ENCODE measurements at regions not wholly inside any gene's neighbourhood (a gene's known extent, or its start where the extent isn't known, plus 50 kb on each side); places are given as distances from the start of the nearest gene placed in this dataset.

GRCh38 chr5:15447209-15447608 is 52.8 kb upstream of the FBXL7 start:
- Mint-ChIP-seq H3K4me3 (no peak overlapping the region), H3K36me3 (no peaks in the 10 kb centered on the region), H3K4me1 (ENCODE audit: low read depth) (no peaks in the 10 kb centered on the region), H3K9me3 (ENCODE audit: low read depth) (peaks cover 3% of the 10 kb centered on the region), H3K27ac (no peak overlapping the region), H3K27me3 (no peaks in the 10 kb centered on the region)

GRCh38 chr5:15446552-15446951 is 53.4 kb upstream of the FBXL7 start:
- peaks cover 3% of the 10 kb centered on the region for H3K9me3 Mint-ChIP-seq (ENCODE audit: low read depth)
- H3K4me3 Mint-ChIP-seq: no peak overlapping the region
- H3K27me3 Mint-ChIP-seq: no peaks in the 10 kb centered on the region
- no peaks in the 10 kb centered on the region for H3K36me3 Mint-ChIP-seq
- no peak overlapping the region for H3K27ac Mint-ChIP-seq
- H3K4me1 Mint-ChIP-seq (ENCODE audit: low read depth): no peaks in the 10 kb centered on the region

GRCh38 chr5:15442193-15442570 is 57.8 kb upstream of the FBXL7 start:
- H3K27me3 Mint-ChIP-seq: no peaks in the 10 kb centered on the region
- H3K9me3 Mint-ChIP-seq (ENCODE audit: low read depth): peaks cover 3% of the 10 kb centered on the region

DNA sequence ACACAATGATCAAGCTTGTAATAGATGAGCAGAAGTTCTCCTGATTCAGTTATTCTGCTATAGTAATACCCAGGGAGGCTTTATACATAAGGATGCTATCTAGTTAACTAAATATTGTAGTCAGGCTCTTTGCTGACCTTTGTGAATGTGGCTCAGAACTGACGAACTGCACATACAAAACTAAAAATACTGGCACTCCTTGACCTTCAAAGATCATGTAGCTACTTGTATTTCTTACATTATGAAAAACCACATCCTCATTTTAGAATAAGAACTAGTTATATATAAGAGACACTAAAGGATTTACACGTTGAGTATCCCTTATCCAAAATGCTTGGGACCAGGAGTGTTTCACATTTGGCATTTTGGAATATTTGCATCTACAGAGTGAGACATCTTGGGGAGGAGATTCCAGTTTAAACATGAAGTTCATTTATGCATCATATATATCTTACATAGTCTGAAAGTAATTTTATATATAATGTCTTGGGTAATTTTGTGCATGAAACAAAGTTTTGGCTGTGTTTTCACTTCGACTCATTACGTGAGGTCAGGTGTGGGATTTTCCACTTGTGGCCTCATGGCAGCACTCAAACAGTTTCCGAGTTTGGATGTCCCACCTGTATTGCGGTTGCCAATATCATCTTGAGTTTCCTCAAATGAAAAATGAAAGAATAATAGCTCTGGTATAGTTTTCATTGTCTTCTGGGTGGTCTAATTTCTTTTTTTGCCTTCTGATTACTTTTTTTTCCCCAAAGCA is 58.4 kb upstream of the FBXL7 start:
- Mint-ChIP-seq H3K27me3 (no peaks in the 10 kb centered on the region), H3K4me3 (no peak overlapping the region), H3K9me3 (ENCODE audit: low read depth) (no peaks in the 10 kb centered on the region), H3K4me1 (ENCODE audit: low read depth) (no peaks in the 10 kb centered on the region), H3K36me3 (no peaks in the 10 kb centered on the region), H3K27ac (no peak overlapping the region)

More at GRCh38 chr5:15442193-15442570, 57.8 kb upstream of the FBXL7 start:
- H3K4me3 Mint-ChIP-seq: no peak overlapping the region
- no peaks in the 10 kb centered on the region for H3K4me1 Mint-ChIP-seq (ENCODE audit: low read depth)
- no peak overlapping the region for H3K27ac Mint-ChIP-seq
- no peaks in the 10 kb centered on the region for H3K36me3 Mint-ChIP-seq

DNA sequence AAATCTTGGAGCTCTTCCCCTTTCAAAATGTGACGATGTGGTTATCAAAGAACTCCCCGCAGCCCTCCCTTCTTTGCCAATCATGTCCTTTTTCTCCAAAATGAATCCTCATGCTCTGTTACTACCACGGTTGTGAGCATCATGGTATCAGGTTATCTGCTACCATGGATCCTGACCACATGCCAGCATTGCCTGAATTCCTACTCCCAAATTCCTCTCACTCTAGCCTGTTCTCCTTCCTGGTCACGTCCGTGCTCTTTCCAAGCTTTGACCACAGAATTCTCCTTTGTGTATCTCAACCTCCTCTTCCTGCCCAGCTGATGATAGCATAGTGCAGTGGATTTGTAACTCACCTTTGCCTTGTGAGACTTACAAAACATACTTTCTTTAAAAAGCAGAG is 59.5 kb upstream of the FBXL7 start:
- Mint-ChIP-seq H3K36me3 (no peaks in the 10 kb centered on the region), H3K9me3 (ENCODE audit: low read depth) (no peaks in the 10 kb centered on the region), H3K27me3 (no peaks in the 10 kb centered on the region), H3K4me1 (ENCODE audit: low read depth) (no peaks in the 10 kb centered on the region), H3K4me3 (no peak overlapping the region), H3K27ac (no peak overlapping the region)

DNA sequence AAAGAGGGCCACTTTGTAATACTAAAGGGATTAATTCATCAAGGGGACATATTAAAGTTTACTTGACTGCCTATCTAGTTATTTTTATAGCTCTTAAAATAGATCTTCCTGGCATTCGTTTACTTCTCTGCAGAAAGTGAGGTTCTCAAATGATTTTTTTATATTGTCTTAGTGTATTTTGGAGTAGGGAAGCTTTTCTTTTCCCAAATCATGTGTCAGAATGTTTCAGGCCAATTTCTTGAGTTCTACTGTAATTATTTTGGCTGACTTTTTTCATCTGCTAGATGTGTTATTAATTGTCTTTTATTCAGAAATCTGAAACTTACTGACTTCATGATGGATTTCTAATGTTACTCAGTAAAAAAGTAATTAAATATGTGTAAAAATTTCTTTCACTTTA is 60.2 kb upstream of the FBXL7 start:
- no peaks in the 10 kb centered on the region for H3K36me3 Mint-ChIP-seq
- no peaks in the 10 kb centered on the region for H3K27me3 Mint-ChIP-seq
- H3K4me3 Mint-ChIP-seq: no peak overlapping the region
- no peaks in the 10 kb centered on the region for H3K4me1 Mint-ChIP-seq (ENCODE audit: low read depth)
- no peak overlapping the region for H3K27ac Mint-ChIP-seq
- H3K9me3 Mint-ChIP-seq (ENCODE audit: low read depth): no peaks in the 10 kb centered on the region

- Mint-ChIP-seq H3K36me3 (no peaks in the 10 kb centered on the region), H3K27me3 (no peaks in the 10 kb centered on the region), H3K27ac (no peak overlapping the region), H3K4me1 (ENCODE audit: low read depth) (no peaks in the 10 kb centered on the region), H3K4me3 (no peak overlapping the region), H3K9me3 (ENCODE audit: low read depth) (no peaks in the 10 kb centered on the region)
Measured at GRCh38 chr5:15433709-15434108, 66.3 kb upstream of the FBXL7 start.

DNA sequence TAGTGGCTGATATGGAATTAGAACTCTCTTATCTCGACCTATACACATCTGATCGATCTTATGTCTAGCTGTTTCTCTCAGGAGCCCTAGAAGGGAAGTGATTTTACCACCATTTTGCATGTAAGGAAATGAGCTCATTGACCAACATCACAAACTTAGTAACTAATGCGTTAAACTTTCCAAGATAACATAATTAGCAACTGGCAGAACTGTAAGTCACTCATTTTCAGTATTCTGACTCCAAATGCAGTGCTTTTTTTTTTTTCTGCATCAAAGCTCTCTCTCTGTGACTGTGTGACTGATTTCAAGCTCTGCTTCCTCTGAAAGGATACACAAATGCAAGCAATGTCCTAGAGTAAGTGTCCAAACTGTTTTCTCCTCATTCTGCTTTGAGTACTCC is 68.1 kb upstream of the FBXL7 start:
- Mint-ChIP-seq H3K9me3 (ENCODE audit: low read depth) (no peaks in the 10 kb centered on the region), H3K27ac (no peak overlapping the region), H3K4me3 (no peak overlapping the region), H3K4me1 (ENCODE audit: low read depth) (no peaks in the 10 kb centered on the region), H3K36me3 (no peaks in the 10 kb centered on the region), H3K27me3 (no peaks in the 10 kb centered on the region)

GRCh38 chr5:15425766-15426165 is 74.2 kb upstream of the FBXL7 start:
- Mint-ChIP-seq H3K27me3 (no peaks in the 10 kb centered on the region), H3K9me3 (ENCODE audit: low read depth) (no peaks in the 10 kb centered on the region), H3K36me3 (no peaks in the 10 kb centered on the region), H3K4me3 (no peak overlapping the region), H3K4me1 (ENCODE audit: low read depth) (no peaks in the 10 kb centered on the region), H3K27ac (no peak overlapping the region)

GRCh38 chr5:15424769-15425168 is 75.2 kb upstream of the FBXL7 start:
- H3K4me1 Mint-ChIP-seq (ENCODE audit: low read depth): no peaks in the 10 kb centered on the region
- no peaks in the 10 kb centered on the region for H3K36me3 Mint-ChIP-seq
- H3K27ac Mint-ChIP-seq: no peak overlapping the region
- peaks cover 5% of the 10 kb centered on the region for H3K9me3 Mint-ChIP-seq (ENCODE audit: low read depth)
- H3K4me3 Mint-ChIP-seq: no peak overlapping the region
- H3K27me3 Mint-ChIP-seq: no peaks in the 10 kb centered on the region

DNA sequence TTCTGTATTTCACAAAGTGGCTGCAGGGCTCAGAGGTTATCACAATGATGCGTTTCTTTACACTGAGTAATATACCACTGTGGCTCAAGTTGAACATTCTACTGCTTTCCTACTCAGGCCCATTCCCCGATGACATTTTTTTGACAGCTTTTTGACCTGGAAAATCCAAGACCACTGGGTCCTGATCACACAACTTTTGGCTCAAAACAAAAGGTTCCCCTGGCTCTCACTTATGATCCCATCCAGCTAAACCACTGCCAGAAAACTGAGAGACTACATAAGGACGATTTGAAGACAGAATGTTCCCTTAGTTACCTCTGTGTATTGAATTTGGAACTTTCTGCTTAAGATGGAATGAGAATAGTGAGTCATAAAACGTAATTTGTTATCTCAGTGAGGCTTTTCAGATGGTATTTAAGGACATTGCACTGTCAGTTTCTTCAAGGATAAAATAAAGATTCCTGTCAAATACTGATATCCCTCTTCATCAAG is 78.0 kb upstream of the FBXL7 start:
- peaks cover 5% of the 10 kb centered on the region for H3K9me3 Mint-ChIP-seq (ENCODE audit: low read depth)
- no peaks in the 10 kb centered on the region for H3K36me3 Mint-ChIP-seq
- H3K4me3 Mint-ChIP-seq: no peak overlapping the region
- H3K27ac Mint-ChIP-seq: no peak overlapping the region
- H3K4me1 Mint-ChIP-seq (ENCODE audit: low read depth): no peaks in the 10 kb centered on the region
- H3K27me3 Mint-ChIP-seq: no peaks in the 10 kb centered on the region

GRCh38 chr5:15421381-15421780 is 78.6 kb upstream of the FBXL7 start:
- peaks cover 10% of the 10 kb centered on the region for H3K9me3 Mint-ChIP-seq (ENCODE audit: low read depth)
- no peaks in the 10 kb centered on the region for H3K4me1 Mint-ChIP-seq (ENCODE audit: low read depth)
- no peaks in the 10 kb centered on the region for H3K36me3 Mint-ChIP-seq
- H3K4me3 Mint-ChIP-seq: no peak overlapping the region
- no peak overlapping the region for H3K27ac Mint-ChIP-seq
- no peaks in the 10 kb centered on the region for H3K27me3 Mint-ChIP-seq

- Mint-ChIP-seq H3K27me3 (no peaks in the 10 kb centered on the region), H3K36me3 (no peaks in the 10 kb centered on the region), H3K4me3 (no peak overlapping the region), H3K9me3 (ENCODE audit: low read depth) (peaks cover 11% of the 10 kb centered on the region), H3K4me1 (ENCODE audit: low read depth) (no peaks in the 10 kb centered on the region), H3K27ac (no peak overlapping the region)
Measured at GRCh38 chr5:15420201-15420600, 79.8 kb upstream of the FBXL7 start.

DNA sequence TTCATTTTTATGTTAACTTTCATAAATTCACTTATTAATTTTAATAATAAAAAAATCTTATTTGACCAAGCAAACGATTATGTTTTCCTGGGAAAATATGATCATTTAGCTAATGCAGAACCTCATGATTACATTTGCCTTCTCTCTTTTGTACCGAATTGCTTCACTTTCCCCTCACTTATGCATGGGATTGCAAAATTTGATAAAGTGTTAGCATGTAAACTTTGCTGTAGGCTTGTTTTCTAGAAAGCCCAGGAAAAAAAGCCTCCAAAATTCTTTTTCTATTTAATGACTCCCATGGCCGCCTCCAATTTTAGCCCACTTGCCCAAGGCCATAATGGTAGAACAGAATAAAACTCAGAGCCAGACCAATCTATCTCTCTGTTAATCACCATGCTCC is 82.8 kb upstream of the FBXL7 start:
- Mint-ChIP-seq H3K4me3 (no peak overlapping the region), H3K27me3 (no peaks in the 10 kb centered on the region), H3K36me3 (no peaks in the 10 kb centered on the region), H3K4me1 (ENCODE audit: low read depth) (no peaks in the 10 kb centered on the region), H3K9me3 (ENCODE audit: low read depth) (peaks cover 22% of the 10 kb centered on the region), H3K27ac (no peak overlapping the region)

DNA sequence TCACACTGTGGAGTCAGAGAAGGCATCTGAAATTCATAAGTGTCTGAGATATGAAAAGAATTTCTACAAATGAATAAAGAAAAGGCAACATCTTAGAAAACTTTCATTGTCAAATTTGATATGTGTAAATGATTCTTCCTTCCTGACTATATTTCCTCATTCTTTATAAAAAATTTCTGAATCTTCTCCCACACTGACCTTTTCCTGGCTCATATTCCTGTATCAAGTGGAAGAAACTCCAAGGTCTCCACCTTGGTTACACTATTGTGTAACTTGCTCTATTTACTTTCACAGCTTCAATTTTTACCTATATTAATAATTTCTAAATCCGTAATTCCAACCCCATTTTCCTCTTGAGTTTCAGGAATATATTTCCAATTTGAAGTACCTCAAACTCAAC is 93.5 kb upstream of the FBXL7 start:
- H3K36me3 Mint-ChIP-seq: no peaks in the 10 kb centered on the region
- H3K4me1 Mint-ChIP-seq (ENCODE audit: low read depth): no peaks in the 10 kb centered on the region
- peaks cover 4% of the 10 kb centered on the region for H3K9me3 Mint-ChIP-seq (ENCODE audit: low read depth)
- H3K27ac Mint-ChIP-seq: no peak overlapping the region
- H3K27me3 Mint-ChIP-seq: no peaks in the 10 kb centered on the region
- no peak overlapping the region for H3K4me3 Mint-ChIP-seq

GRCh38 chr5:15393146-15393545 is 106.8 kb upstream of the FBXL7 start:
- Mint-ChIP-seq H3K27me3 (no peaks in the 10 kb centered on the region), H3K36me3 (no peaks in the 10 kb centered on the region), H3K27ac (no peak overlapping the region), H3K9me3 (ENCODE audit: low read depth) (no peaks in the 10 kb centered on the region), H3K4me3 (no peak overlapping the region), H3K4me1 (ENCODE audit: low read depth) (no peaks in the 10 kb centered on the region)
